ENCODE measurements at regions not wholly inside any gene's neighbourhood (a gene's known extent, or its start where the extent isn't known, plus 50 kb on each side); places are given as distances from the start of the nearest gene placed in this dataset.
A peak's percentile ranks its signal among the peaks of the same experiment; 100 is the strongest.

DNA sequence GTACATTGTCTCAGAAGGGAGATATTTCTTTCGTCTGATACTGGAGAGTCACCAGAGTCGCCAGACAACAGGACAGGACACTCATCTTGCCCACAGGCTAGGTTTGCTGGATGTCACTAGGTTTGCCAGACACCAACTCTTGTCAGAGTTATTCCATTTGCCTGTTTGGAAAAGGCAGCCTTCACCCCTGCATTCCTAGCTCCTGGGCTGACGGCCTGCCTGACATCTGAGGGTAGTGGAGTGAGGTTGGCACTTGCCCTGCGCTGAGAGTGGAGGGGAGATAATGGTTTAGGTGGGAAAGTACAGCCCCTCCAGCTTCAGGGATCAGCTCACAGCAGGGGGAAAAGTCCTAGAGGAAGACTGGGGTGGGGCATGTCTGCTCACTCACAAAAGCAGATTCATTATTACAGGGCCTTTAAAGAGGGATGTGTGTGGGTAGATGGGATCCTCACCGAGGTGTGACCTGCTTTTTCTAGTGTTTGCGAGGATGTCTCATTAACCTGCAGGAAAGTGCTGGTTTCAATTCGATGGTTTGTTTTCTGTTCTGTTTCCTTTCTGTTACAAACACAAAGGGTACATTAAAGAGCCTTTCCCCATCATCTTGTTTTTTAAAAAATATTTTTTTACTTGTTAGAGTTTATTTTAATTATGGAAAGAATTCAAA lies 79.3 kb upstream of the TNS3 start:
- H3K36me3 Mint-ChIP-seq (ENCODE audit: low read depth): no peaks in the 10 kb centered on the region
- H3K9me3 Mint-ChIP-seq: no peaks in the 10 kb centered on the region
- peaks cover 8% of the 10 kb centered on the region for H3K27me3 Mint-ChIP-seq (ENCODE audit: low read depth)
- peaks cover 20% of the 10 kb centered on the region for H3K4me1 Mint-ChIP-seq
- H3K4me3 Mint-ChIP-seq: no peak overlapping the region
- no peak for TF ChIP-seq CTCF (IDR thresholded peaks at IDR 0.05; ENCODE audit: unreplicated experiment in 3 of 3)
- H3K27ac Mint-ChIP-seq: peak overlapping the region; percentile 19 to 47 (median 25)

DNA sequence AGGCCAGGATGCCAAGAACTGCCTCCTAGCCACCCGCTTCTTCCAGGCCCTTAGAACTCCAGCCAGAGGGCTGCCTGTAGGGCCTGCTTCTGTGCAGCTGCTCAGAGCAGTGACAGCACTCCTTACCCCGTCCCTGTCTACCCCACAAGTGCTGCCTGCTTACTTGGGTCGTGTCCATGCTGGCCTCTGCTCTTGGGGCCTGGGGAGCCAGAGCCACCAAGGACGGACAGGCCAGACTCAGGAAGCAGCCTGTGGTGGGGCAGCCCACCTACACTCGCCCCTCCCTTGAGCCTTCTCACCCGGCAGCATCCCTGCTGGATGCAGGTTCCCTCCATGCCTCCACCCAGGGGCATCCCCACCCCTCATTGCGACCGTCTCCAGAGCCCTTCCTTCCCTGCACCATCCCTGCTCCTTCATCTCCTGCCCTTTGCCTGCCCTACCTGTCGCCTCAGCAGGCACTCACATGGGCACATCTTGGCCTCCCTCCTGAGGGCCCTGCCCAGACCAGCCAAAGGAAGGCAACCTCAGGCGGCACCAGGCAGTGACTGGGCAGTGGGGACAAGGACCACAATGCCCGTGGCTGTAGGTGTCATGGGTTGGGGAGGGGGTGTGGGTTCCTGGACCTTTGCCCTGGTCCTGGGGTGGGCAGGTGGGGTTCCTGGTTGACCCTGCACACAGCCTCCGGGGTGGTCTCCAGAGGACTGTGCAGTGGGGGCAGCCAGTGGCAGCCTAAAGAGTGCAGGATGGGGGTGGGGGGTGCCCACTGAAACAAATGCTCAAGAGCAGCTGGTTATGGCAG lies 78.0 kb upstream of the TNS3 start:
- no peak for TF ChIP-seq CTCF (IDR thresholded peaks at IDR 0.05; ENCODE audit: unreplicated experiment in 3 of 3)
- H3K9me3 Mint-ChIP-seq: no peaks in the 10 kb centered on the region
- no peak overlapping the region for H3K27ac Mint-ChIP-seq
- peaks cover 17% of the 10 kb centered on the region for H3K4me1 Mint-ChIP-seq
- no peak overlapping the region for H3K4me3 Mint-ChIP-seq
- no peaks in the 10 kb centered on the region for H3K36me3 Mint-ChIP-seq (ENCODE audit: low read depth)
- H3K27me3 Mint-ChIP-seq (ENCODE audit: low read depth): peaks cover 8% of the 10 kb centered on the region

- TF ChIP-seq CTCF (IDR thresholded peaks at IDR 0.05; ENCODE audit: unreplicated experiment in 3 of 3): no peak
- Mint-ChIP-seq H3K27me3 (ENCODE audit: low read depth) (peaks cover 8% of the 10 kb centered on the region), H3K9me3 (no peaks in the 10 kb centered on the region), H3K36me3 (ENCODE audit: low read depth) (no peaks in the 10 kb centered on the region), H3K4me3 (no peak overlapping the region), H3K4me1 (peaks cover 23% of the 10 kb centered on the region), H3K27ac (peak overlapping the region in 1 of 3 experiments; percentile 64)
Observed at GRCh38 chr7:47658886-47659635, 77.2 kb upstream of the TNS3 start.

DNA sequence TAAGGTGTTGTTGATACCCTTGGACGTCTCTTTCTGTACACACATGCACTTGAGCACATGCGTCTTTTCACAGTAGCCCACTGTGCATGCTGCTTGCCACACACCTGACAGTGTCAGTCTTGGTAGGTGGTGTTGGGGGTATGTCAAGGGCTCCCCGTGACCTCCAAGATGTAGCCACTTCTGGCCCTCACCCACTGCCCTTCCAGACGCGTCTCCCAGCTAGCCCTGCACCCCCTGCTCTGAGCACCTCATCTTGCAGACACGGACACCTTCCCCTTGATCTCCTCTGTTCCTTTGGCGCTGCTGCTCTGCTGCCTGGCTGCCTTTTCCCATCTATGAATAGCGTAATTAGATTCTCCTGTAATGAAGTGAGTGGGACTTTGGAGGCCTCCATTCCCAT lies 75.2 kb upstream of the TNS3 start:
- no peak overlapping the region for H3K4me3 Mint-ChIP-seq
- no peak overlapping the region for H3K27ac Mint-ChIP-seq
- no peaks in the 10 kb centered on the region for H3K9me3 Mint-ChIP-seq
- H3K36me3 Mint-ChIP-seq (ENCODE audit: low read depth): no peaks in the 10 kb centered on the region
- peaks cover 24% of the 10 kb centered on the region for H3K4me1 Mint-ChIP-seq
- peaks cover 7% of the 10 kb centered on the region for H3K27me3 Mint-ChIP-seq (ENCODE audit: low read depth)
- TF ChIP-seq CTCF (IDR thresholded peaks at IDR 0.05; ENCODE audit: unreplicated experiment in 3 of 3): no peak

DNA sequence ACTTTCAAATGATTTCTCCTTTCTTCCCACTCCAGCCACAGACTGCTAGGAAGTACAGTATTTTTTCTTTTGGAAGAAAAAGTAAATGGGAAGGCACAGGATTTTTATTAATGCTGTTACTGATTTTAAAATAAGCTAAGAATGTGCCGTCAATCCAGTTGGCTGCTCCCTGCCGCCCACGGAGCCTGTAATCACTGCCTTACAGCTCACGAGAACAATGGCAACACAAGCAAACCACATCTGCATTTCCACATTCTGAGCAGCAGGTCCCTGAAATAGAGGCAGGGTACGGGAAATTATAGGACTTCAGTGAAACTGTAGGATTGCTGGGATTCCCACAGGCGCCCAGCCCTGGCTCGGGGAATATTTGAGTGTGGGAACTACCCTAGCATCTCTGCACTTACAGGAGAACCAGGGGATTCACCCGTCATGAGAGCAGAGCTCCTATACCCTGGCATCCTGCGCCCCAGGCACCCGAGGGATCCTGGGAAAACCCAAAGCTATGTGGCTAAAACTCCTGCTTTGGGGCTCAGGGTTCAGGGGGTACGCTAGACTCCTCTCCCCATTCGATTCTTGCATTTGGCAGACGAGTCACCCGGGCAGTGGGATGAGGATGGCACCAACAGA lies 72.9 kb upstream of the TNS3 start:
- no peak for TF ChIP-seq CTCF (IDR thresholded peaks at IDR 0.05; ENCODE audit: unreplicated experiment in 3 of 3)
- Mint-ChIP-seq H3K27ac (peak overlapping the region in 1 of 3 experiments; percentile 43), H3K4me3 (no peak overlapping the region), H3K9me3 (no peaks in the 10 kb centered on the region), H3K27me3 (ENCODE audit: low read depth) (peaks cover 4% of the 10 kb centered on the region), H3K4me1 (peaks cover 18% of the 10 kb centered on the region), H3K36me3 (ENCODE audit: low read depth) (no peaks in the 10 kb centered on the region)
